Ectodermal cell (in vitro differentiated cells): ENCODE measurements at regions not wholly inside any gene's neighbourhood (a gene's known extent, or its start where the extent isn't known, plus 50 kb on each side); places are given as distances from the start of the nearest gene placed in this dataset.
"Not testable (repeated sequence)": the region's sequence is repeated elsewhere in the genome, so short reads cannot be mapped to it uniquely, and the experiment has no call there.

ENCODE experiments used
- H3K27ac ChIP-seq: 2 replicates; pipeline ENCODE4 v1.7.0; 2013; ENCODE audit warnings: mild to moderate bottlenecking, low read depth, low read length; ENCODE audit not compliant: insufficient read depth, poor library complexity, severe bottlenecking
- H3K27me3 ChIP-seq: 2 replicates; pipeline ENCODE4 v1.7.0; 2013; ENCODE audit warnings: mild to moderate bottlenecking, low read length; ENCODE audit not compliant: insufficient read depth, control insufficient read depth, poor library complexity, severe bottlenecking
- H3K36me3 ChIP-seq: one replicate; pipeline ENCODE4 v1.7.0; 2013; ENCODE audit warnings: low read length; ENCODE audit not compliant: control insufficient read depth, insufficient read depth
- H3K4me1 ChIP-seq: one replicate; pipeline ENCODE4 v1.7.0; 2013; ENCODE audit warnings: low read length; ENCODE audit not compliant: control insufficient read depth, insufficient read depth
- H3K4me3 ChIP-seq: 2 replicates; pipeline ENCODE4 v1.7.0; 2013; ENCODE audit warnings: low read depth, low read length, control low read depth; ENCODE audit not compliant: insufficient read depth
- H3K9me3 ChIP-seq: 2 replicates; pipeline ENCODE4 v1.7.0; 2013; ENCODE audit warnings: mild to moderate bottlenecking, low read length, moderate library complexity; ENCODE audit not compliant: control insufficient read depth
- WGBS, 2 experiments: methylation state at CpG; one replicate each; pipeline ENCODE4 v1.1.7; 2013; ENCODE audit warnings: missing lambda C conversion rate in 2 of 2; 5-methylcytosine and 5-hydroxymethylcytosine counted together

GRCh38 chr9:106783121-106783520, 79.8 kb upstream of the ZNF462 start:
- no peak overlapping the region for H3K4me3 ChIP-seq
- WGBS, 2 experiments = no CpG with 5 or more reads among the region's 1 CpG
- peaks cover 3% of the 10 kb centered on the region for H3K4me1 ChIP-seq
- no peak overlapping the region for H3K27ac ChIP-seq
- H3K36me3 ChIP-seq = no peaks in the 10 kb centered on the region
- H3K27me3 ChIP-seq = no peaks in the 10 kb centered on the region
- H3K9me3 ChIP-seq = no peaks in the 10 kb centered on the region

GRCh38 chr9:106784076-106784475, 78.9 kb upstream of the ZNF462 start:
- Histone ChIP-seq H3K4me1 (peaks cover 3% of the 10 kb centered on the region), H3K27ac (no peak overlapping the region), H3K4me3 (no peak overlapping the region), H3K27me3 (no peaks in the 10 kb centered on the region), H3K9me3 (no peaks in the 10 kb centered on the region), H3K36me3 (no peaks in the 10 kb centered on the region)
- 77 to 78% methylated on average over 2 to 3 of the region's 3 CpGs for WGBS, 2 experiments

GRCh38 chr9:106785200-106785599, 77.8 kb upstream of the ZNF462 start:
- no peaks in the 10 kb centered on the region for H3K9me3 ChIP-seq
- H3K36me3 ChIP-seq = no peaks in the 10 kb centered on the region
- H3K4me3 ChIP-seq = no peak overlapping the region
- WGBS, 2 experiments = 97% methylated on average over 3 of the region's 3 CpGs
- no peak overlapping the region for H3K27ac ChIP-seq
- peaks cover 3% of the 10 kb centered on the region for H3K4me1 ChIP-seq
- H3K27me3 ChIP-seq = no peaks in the 10 kb centered on the region

- not testable (repeated sequence) for H3K36me3 ChIP-seq, H3K9me3 ChIP-seq, H3K4me1 ChIP-seq, H3K4me3 ChIP-seq, H3K27ac ChIP-seq, H3K27me3 ChIP-seq
- WGBS, 2 experiments = 66 to 74% methylated on average over 2 of the region's 2 CpGs
Measured at GRCh38 chr9:106788021-106788420, 74.9 kb upstream of the ZNF462 start.

- Histone ChIP-seq H3K4me3 (no peak overlapping the region), H3K36me3 (no peaks in the 10 kb centered on the region), H3K4me1 (peaks cover 18% of the 10 kb centered on the region), H3K27ac (no peak overlapping the region), H3K27me3 (no peaks in the 10 kb centered on the region), H3K9me3 (no peaks in the 10 kb centered on the region)
- WGBS, 2 experiments = 93 to 96% methylated on average over 4 of the region's 4 CpGs
Measured at GRCh38 chr9:106795031-106795430, 67.9 kb upstream of the ZNF462 start.

- H3K27me3 ChIP-seq = no peaks in the 10 kb centered on the region
- peaks cover 18% of the 10 kb centered on the region for H3K4me1 ChIP-seq
- no peaks in the 10 kb centered on the region for H3K9me3 ChIP-seq
- no peak overlapping the region for H3K4me3 ChIP-seq
- H3K27ac ChIP-seq = no peak overlapping the region
- H3K36me3 ChIP-seq = no peaks in the 10 kb centered on the region
Measured at GRCh38 chr9:106796771-106797170, 66.2 kb upstream of the ZNF462 start.

GRCh38 chr9:106797299-106797698, 65.7 kb upstream of the ZNF462 start:
- Histone ChIP-seq H3K27ac (no peak overlapping the region), H3K4me1 (peaks cover 18% of the 10 kb centered on the region), H3K27me3 (no peaks in the 10 kb centered on the region), H3K9me3 (no peaks in the 10 kb centered on the region), H3K36me3 (no peaks in the 10 kb centered on the region), H3K4me3 (no peak overlapping the region)
- 90 to 96% methylated on average over 2 of the region's 2 CpGs for WGBS, 2 experiments

- H3K27me3 ChIP-seq = no peaks in the 10 kb centered on the region
- H3K4me1 ChIP-seq = peaks cover 18% of the 10 kb centered on the region
- H3K36me3 ChIP-seq = no peaks in the 10 kb centered on the region
- no peak overlapping the region for H3K4me3 ChIP-seq
- no peak overlapping the region for H3K27ac ChIP-seq
- WGBS, 2 experiments = 62 to 64% methylated on average over 9 of the region's 9 CpGs
- no peaks in the 10 kb centered on the region for H3K9me3 ChIP-seq
Measured at GRCh38 chr9:106798016-106798799, 64.8 kb upstream of the ZNF462 start.

GRCh38 chr9:106799152-106799551, 63.8 kb upstream of the ZNF462 start:
- Histone ChIP-seq H3K27me3 (no peaks in the 10 kb centered on the region), H3K4me3 (no peak overlapping the region), H3K4me1 (peaks cover 18% of the 10 kb centered on the region), H3K27ac (no peak overlapping the region), H3K9me3 (no peaks in the 10 kb centered on the region), H3K36me3 (no peaks in the 10 kb centered on the region)
- WGBS, 2 experiments = 85 to 87% methylated on average over 3 of the region's 4 CpGs

GRCh38 chr9:106800701-106801270, 62.2 kb upstream of the ZNF462 start:
- WGBS, 2 experiments = 89 to 90% methylated on average over 6 of the region's 6 CpGs
- H3K27ac ChIP-seq = no peak overlapping the region
- H3K9me3 ChIP-seq = no peaks in the 10 kb centered on the region
- peaks cover 18% of the 10 kb centered on the region for H3K4me1 ChIP-seq
- H3K36me3 ChIP-seq = no peaks in the 10 kb centered on the region
- no peaks in the 10 kb centered on the region for H3K27me3 ChIP-seq
- no peak overlapping the region for H3K4me3 ChIP-seq
